IMR-90 (cell line): ENCODE measurements at regions not wholly inside any gene's neighbourhood (a gene's known extent, or its start where the extent isn't known, plus 50 kb on each side); places are given as distances from the start of the nearest gene placed in this dataset.

Experiments
- CEBPB ChIP-seq: IDR thresholded peaks from 2 replicates; pipeline ENCODE4 v1.6.1; 2012; ENCODE audit warnings: low read depth, low read length, improper control_type of control experiment
- CHD1 ChIP-seq: IDR thresholded peaks from 2 replicates; pipeline ENCODE4 v1.6.1; 2012; ENCODE audit warnings: low read depth, low read length, improper control_type of control experiment
- CTCF ChIP-seq: conservative IDR thresholded peaks from 2 replicates; pipeline ENCODE4 v1.5.1; 2012; ENCODE audit warnings: mild to moderate bottlenecking, low read depth, low read length, improper control_type of control experiment
- FOS ChIP-seq: fragments of 150-350 bp; IDR thresholded peaks from 2 replicates; pipeline ENCODE4 v1.6.1; 2016; ENCODE audit warnings: low read depth, low read length
- POLR2A ChIP-seq: IDR thresholded peaks from 2 replicates; pipeline ENCODE4 v1.6.1; 2012; ENCODE audit warnings: mild to moderate bottlenecking, low read depth, low read length
- RAD21 ChIP-seq: IDR thresholded peaks from 2 replicates; pipeline ENCODE4 v1.6.1; 2012; ENCODE audit warnings: low read length, improper control_type of control experiment
- USF2 ChIP-seq: fragments of 150-350 bp; IDR thresholded peaks from 2 replicates; pipeline ENCODE4 v1.6.1; 2017; ENCODE audit warnings: mild to moderate bottlenecking, antibody characterized with exemption, low read length, low read depth

- TF ChIP-seq CTCF (no peak), CHD1 (no peak), RAD21 (no peak), FOS (no peak), POLR2A (no peak), CEBPB (no peak), USF2 (no peak)
These were observed 1033.2 kb upstream of the FAM98A start for GRCh38 chr2:34632327-34632726.
